Central memory CD4-positive, alpha-beta T cell (primary cell): ENCODE measurements at regions not wholly inside any gene's neighbourhood (a gene's known extent, or its start where the extent isn't known, plus 50 kb on each side); places are given as distances from the start of the nearest gene placed in this dataset.

ENCODE experiments used
- DNase-seq: peaks from one replicate; pipeline ENCODE4 v3.0.0; 2022

DNA sequence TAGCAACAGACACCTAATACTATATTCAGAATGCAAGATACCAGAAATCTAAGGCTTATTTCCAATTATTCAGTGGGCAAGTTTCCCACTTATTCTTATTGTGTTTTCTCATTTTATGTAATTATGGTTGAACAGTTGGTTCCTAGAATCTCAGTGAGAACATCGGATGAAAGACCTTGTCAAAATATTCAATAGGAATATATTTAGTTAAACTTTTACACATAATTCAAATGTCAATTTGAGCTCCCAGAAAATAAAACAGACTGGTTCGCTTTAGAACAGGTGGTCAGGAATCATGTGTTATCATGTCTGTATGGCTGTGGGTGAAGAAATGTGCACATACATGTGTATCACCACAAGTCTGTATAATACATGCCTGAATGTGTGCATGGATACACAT, 447.8 kb downstream of the MED10 start:
- DNase-seq: no peak

DNA sequence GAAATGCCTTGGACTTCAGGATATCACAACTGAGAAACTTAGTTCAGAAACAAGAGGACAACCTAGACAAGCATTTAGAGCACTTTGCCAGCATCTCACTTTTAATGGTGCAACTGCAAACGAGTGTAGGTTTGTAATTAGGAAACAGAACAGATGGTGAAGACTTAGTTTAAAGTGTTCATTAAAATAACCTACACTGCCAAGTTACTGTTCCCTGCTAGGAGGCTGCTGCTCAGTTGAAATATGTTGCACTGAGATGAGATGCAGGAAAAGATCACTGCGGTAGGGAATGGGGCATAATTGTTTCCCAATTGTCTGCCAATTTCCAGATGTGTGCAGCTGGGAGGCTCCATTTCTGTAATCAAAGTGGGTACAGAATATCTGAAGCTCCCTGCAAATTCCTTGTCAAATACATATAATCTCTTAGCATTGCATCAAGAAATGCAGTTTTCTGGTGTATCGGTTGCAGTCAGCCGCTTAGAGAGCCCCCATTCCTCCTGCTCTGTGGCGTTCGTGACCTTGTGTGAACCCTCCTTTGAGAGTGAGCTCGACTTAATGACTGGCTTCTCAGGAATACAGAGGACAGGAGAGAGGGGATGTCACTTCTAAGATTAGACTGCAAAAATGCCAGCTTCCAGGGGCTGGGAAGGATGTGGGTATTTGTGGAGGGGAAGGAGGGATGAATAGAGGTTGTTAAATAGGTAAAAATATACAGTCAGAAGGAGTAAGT, 448.9 kb downstream of the MED10 start:
- no peak for DNase-seq

DNA sequence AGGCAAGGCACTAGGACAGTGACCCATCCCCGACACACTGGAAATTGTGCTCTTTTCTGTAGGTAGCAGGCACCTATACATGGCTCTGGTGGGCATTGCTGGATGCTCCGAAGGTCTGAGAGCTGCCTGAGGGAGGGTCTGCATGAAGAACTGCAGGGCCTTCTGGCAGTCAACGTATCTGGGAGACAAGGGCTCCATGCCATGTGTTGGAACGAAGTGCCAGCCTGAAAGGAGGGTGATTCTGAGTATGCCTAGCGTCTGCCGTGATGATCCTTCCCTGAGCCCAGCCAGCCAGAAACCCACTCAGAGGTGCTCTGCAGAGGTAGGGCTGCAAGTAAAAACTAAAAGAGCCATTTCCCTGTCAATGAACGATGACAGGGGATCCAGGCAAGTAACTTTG, 453.2 kb downstream of the MED10 start:
- no peak for DNase-seq

DNA sequence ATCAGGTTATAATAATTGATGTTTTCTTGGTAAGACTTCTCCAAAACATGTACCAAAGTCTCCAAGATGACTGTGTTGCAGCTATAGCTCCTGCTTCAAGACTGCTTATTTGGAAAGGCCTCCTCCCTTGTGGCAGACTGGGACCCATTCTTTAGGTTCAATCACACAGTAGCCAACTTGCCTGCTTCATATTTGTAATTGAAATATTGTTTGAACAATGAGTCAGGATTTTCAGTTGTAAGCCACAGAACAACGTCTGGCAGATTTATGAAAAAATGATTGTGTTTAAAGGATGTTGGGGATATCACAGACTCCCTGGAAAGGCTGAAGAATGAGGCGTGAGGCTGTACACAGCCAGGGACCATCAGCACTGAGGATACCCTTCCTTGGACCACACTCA, 458.9 kb downstream of the MED10 start:
- no peak for DNase-seq

DNA sequence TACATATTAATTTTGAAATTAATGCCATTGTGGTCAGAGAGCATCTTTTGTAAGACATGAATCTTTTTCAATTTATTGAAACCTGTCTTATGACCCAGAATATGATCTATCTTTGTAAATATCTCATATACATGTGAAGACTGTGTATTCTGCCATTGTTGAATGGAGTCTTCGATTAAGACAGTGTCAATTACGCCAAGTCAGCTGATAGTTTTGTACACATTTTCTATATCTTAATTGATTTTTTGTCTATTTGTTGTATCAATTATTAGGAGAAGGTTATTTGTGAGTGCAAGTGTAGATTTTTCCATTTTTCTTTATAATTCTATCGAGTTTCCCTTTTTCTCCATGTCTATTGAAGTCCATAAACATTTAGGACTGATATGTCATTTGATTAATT, 471.6 kb downstream of the MED10 start:
- no peak for DNase-seq

DNA sequence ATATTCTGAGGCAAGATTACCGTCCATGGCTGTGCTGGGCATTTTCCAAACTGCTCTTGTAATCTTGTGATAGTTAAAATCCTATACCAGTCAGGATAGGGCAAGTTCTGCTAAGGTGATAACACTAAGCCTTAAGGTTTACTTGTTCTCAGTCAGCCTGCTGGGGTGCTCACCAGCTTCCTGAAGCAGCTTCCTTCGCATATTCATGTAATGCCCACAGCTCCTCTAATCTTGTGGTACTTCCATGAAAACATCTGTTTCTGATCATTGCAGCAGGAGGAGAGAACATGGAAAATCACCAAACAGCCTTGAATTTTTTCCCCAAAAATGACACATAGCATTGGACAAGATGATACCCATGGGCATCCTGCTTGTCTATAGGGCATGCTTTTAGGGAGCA, 473.2 kb downstream of the MED10 start:
- DNase-seq: no peak

DNA sequence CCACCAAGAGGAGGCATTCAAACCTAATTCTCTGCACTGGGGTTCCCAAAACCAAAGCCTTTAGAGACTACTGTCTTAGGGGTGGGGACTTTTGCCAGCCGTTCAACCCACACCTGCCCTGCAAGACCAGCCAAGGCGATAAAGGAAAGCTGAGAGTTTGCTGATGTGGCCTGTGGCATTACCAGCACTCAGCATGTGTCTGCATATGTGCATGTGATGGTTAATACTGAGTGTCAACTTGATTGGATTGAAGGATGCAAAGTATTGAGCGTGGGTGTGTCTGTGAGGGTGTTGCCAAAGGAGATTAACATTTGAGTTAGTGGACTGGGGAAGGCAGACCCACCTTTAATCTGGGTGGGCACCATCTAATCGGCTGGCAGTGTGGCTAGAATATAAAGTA, 474.2 kb downstream of the MED10 start:
- no peak for DNase-seq

DNA sequence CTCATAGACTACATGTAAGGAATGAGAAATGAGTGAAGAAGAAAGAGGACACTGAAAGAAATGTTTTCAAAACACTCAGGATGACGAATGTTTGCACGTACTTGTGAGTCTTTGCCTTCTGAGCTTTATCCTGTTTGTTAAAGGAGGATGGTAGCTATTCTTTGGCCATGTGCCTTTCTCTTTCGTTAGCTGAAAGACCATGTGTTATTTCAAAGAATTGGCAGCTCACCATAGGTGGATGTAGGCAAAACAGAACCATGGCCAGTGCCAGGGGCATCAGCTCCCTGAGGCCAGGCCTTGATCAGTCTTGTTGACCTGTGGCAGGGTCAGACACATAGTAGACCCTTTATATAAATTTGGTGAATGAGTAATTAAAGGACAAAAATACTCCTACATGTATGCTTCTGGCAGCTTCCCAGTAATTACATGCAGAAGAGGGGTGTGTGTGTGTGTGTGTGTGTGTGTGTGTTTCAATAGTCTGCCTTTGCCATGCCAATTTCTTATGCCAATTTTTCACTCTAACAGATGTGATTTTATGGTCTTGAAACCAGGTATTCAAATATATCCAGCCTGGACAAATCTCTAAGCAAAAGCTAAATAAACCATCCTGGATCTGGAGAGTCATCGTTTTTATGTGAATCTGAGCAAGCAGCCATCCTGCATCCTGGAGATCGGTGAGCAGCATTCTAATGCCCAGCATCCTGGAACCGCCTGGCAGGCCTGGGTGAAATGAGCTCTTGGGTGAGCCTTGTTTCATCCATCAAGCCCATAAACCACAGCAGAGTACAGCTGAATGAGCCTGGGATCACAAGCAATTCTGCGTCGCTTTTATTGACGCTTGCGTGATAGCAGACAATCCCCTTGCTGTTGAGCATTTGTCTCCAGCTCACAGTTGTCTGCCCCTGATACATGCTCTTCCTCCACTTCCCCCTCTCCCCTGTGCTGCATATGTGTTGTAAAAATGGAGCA, 475.4 kb downstream of the MED10 start:
- DNase-seq: no peak

DNA sequence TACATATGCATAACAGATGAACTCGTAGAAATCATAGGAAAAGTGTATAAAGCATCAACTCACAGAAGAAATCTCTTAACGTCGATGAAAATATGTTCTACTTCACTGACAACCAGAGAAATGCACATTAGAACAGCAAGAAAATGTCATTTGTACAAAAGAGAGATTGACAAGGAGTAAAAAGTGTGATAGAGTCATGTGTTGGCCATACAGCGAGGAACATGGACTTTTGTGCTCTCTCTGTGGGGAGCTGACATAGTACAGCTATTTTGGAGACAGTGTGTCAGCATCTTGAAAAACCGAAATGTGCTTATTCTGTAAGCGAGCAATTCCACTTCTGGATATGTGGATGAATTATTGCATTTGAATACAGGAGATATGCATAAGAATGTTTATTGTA, 477.9 kb downstream of the ICE1 start:
- no peak for DNase-seq

DNA sequence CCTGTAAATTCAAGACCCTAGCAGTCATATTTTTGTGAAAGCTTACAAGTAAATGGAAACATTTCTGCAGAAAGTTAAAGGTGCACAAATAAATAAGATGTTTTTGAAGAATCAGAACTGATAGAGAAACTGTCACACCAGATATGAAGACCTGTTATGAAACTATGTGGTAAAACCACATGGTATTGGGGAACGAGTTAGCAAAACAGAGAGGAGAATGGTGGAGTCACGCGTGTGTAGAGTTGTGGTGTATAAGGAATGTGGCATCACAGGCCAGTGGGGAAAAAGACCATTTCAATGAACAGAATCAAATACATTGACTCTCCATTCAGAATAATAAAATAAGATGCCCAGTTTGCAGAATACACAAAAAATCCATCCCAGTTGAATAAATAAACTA, 477.2 kb downstream of the ICE1 start:
- no peak for DNase-seq

DNA sequence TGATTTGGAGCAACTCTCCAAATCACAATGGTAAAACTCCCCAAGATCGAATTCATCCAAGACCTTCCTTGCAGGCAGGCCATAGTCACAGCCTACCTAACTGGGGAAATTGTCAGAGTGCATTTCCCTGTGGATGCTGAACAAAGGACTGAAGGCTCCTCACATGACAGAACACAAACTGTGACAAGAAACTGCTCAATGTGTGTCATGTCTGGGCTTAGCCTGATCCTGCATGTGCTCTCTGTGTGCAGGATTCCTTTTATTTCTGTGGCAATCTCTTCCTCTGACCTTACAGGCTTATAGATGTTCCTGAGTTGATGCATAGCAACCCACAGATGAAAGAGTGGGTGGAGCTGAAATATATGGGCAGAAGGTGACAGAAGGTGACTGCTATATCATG, 465.8 kb downstream of the ICE1 start:
- no peak for DNase-seq

DNA sequence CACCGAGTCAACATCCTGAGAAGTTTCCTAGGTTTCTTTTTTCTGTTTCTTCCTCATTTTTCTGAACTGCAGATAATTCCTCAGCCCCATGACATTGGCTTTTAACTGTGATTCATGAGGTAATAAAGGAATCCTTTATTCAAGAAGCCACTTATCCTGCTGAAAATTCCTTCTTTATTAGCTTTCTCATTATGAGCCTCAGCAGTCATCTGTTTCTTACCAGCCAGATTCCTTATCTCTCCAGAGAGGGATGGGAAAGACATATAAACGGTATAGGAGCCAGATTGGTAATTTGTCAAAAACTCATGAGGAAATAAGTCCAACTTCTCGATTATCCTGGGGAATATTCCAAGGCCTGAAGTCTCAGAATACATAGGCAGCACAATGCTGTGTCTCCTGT, 465.4 kb downstream of the ICE1 start:
- DNase-seq: no peak

DNA sequence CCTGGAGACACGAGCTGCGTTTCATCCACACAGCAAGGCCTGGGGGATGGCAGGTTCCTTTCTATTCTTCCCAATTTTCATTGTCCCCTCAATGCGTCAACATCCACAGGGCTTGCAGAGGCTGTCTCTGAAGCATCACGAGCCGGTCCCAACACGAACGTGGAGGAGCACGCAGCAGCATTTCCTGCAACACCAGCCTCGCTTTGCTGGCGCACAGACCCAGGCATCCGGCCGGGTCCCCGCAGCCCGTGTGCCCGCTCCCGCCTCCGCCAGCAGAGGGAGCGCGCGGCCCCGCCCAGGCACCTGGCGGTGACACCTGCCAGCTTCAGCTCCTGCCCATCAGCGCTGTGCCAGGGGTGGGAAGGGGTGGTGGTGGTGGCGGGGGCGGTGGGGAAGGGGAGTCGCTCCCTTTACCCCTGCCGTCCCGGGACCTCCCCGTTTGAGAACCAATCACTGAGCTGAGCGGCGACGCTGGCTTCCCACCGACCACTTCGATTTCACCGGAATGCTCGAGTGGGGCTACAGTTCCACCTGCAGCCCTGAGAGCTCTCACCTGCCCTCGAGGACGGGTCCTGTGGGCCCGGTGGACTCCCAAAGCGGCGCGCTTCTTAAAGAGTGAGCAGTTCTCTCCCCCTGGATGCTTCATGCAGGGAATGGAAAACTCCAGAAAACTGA, 464.5 kb downstream of the ICE1 start:
- peak; percentile 1 for DNase-seq

DNA sequence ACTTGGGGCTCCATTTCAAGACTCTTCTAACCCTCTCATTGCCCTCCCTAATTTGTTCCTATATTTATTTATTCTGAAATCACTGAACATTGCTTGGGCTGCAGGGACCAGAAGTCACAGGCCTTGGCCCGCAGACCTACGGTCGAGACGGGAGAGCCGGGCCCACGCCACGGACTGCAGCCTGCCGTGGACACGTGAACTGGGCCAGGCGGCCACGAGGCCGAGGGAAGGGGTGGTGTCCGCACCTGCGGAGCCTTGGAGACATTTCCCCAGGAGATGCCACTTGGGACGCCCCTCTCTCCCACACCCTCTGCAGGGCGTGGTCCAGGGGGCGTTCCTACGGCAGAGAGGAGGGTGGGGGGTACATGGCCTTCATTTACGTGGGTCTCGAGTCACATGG, 463.9 kb downstream of the ICE1 start:
- DNase-seq: no peak

DNA sequence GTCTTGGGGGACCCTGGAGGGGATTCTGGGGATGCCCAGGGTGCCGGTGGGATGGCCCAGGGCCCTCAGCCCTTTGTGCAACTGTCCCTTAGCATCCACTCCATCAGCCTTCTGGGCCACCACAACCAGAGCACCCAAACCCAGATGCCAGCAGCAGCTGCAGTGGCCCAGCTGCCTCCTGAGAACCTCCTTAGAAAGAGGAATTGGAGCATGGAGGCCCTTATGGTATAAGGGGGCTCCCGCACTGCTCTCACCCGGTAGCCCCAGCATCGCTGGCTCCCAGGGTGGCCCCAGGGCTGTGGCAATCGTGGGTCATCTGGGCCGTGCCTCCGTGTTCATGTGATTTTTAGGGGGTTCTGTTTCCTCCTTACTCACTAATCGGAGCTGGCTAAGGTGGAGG, 463.3 kb downstream of the ICE1 start:
- DNase-seq: no peak

DNA sequence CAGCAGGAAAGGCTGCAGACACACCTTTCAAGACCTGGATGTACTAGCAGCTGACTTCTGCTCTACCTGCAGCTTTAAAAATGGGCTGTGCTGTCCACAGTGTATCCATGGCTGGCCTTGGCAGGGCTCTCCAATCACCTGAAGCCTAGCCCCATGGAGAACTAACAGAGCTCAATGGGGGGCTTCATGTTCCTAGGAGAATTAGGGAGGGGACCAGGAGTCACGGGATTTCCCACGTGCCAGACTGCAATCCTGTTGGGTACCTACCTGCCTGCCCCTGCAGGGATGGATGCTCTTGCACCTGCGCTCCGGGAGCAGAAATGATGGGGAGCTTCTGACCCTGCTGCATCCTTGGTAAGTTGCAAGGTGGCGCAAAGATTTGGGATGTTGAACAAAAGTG, 462.1 kb downstream of the ICE1 start:
- DNase-seq: no peak

DNA sequence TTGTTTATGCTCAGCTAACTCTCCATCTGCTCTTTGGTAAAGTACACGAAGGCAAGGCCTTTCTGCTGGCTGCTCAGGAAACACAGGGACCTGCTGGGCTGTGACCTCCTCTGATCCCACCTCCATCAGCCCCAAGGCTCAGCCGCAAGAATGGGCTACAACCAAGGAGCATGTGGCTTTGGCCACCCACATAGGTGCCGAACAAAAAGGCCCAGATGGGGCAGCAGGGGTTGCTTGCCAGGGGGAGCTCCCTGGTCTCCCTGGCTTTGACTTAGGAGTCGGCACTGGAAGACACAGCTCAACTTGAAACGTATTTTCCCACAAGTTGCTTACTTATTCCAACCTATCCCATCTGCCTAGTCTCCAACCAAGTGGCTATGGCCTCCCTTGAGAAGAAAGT, 461.1 kb downstream of the ICE1 start:
- DNase-seq: no peak

DNA sequence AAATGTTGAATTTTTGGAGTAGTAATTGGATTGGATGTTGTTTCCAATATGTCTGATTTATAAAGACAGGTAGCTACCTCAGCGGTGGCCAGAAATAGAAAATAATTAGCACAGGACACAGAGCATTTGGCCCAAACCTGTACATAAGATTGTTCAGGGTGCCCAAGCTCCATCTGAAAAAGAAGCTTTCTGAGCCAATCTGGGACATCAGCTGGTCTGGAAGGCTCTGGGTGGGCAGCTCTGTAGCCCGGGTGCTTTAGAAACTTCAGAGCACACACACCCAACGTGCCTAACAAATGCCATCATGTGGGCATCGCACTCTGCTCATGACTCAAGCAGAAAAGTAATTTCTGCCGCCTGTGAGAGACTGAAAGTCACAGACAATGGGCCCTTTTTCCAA, 460.7 kb downstream of the ICE1 start:
- no peak for DNase-seq

DNA sequence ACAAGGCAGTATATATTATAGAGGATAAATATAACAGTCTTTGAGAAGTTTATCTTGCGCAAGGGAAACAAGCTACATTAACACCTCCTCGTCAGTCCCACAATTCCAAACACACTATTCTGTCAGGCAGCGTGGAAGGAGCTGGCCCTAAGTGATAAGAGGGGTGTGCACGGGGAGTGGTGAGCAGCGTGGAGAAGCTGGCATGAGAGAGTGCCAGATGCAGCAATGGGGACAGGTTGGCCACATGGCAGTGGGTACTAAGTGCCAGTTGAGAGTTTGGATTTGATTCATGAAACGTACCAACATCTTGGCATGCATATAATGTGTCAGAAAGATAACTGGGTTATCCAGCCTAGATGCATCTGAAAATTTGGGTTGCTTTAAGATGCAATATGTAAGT, 460.2 kb downstream of the ICE1 start:
- DNase-seq: no peak

DNA sequence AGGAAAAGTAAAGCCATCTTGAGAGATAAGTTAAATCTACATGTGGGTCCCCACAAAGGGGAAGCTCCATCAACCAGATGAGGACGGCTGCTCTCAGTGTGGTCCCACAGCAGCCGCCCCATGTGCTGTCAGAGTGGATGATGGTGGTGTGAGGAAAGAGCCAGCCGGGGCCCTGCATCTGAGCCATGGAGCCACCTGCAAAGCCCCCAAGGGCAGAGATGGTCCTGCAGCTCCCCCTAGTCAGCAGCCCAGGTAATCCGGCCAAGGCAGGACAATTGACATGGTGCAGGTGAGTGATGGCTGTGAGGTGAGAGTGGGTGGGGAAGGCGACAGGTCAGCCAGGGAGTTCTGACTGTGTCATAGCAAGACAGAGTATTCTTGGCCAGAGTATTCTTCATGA, 458.8 kb downstream of the ICE1 start:
- DNase-seq: no peak

DNA sequence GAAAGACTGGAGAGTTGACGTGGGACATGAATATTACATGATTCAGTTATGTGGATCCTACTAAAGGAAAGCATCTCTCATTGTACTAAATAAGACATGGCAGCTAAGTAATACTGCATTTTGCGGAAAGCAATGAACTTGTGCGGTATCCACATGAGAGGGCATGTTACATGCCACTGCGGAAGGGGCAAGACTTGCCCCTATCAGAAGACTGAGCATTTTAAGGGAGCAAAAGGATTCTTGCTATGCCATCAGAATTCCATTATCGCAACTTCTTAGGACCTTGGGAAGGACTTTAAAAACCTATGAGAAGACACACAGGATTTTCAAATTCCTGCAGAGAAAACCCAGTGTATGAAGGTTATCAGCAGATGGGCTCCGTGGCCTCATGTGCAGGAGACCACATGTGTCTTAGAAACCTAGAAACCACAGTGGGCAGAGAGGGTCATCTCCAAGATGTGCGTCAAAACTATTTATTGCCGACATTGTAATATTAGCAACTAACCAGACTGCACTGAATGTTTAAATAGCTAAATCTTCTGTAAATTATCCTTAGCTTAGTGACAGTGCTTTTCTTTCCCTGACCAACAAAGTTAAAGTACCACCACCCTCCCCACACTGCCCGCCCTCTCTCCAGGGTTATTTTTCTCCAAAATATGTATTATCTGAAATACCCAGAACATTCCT, 457.7 kb downstream of the ICE1 start:
- DNase-seq: no peak

DNA sequence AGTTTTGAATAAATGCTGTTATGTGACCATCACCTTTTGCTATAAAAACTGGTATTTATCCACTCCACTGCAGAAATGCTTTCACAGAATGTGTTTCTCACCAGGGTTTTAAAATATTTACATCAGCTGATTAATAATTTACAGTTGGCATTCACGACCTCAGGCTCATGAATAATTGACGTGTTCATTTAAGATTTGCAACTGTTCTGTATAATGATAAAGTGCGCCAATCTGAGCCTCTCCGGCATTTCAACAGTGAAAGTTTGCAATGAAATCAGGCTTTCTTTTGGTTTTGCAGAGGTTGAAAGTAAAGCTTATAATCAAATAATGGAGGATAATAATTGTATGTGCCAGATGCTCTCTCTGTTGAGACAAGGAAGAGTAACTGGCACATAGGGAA, 434.9 kb downstream of the ICE1 start:
- no peak for DNase-seq

DNA sequence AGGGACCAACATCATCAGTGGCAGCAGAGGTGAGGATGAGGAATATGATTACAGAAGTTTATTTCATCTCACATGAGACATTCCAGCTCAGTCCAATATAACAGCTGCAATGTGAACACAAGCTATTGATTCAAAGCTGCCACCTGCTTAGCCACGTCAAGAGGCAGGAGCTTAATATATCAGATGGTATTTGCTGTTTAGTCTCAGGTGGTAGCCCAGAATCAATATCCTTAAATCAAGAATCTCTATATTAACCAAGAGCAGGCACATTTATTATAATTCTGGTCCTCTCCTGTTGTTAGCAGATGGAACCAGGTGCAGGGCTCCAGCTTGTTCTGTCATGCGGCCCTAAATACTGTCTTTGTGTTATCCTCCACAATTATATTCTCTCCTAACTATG, 431.6 kb downstream of the ICE1 start:
- no peak for DNase-seq
